ENCODE measurements at regions not wholly inside any gene's neighbourhood (a gene's known extent, or its start where the extent isn't known, plus 50 kb on each side); places are given as distances from the start of the nearest gene placed in this dataset.

GRCh38 chr7:42580061-42580460, 331.8 kb downstream of the C7orf25 start:
- TF ChIP-seq CTCF (IDR thresholded peaks at IDR 0.05; ENCODE audit: insufficient read depth, low read depth, low read length) (no peak), EZH2 (IDR thresholded peaks at IDR 0.05; ENCODE audit: insufficient read depth, low read length) (no peak)

Data from astrocyte (in vitro differentiated cells and primary cell).